ENCODE measurements at regions not wholly inside any gene's neighbourhood (a gene's known extent, or its start where the extent isn't known, plus 50 kb on each side); places are given as distances from the start of the nearest gene placed in this dataset.

DNA sequence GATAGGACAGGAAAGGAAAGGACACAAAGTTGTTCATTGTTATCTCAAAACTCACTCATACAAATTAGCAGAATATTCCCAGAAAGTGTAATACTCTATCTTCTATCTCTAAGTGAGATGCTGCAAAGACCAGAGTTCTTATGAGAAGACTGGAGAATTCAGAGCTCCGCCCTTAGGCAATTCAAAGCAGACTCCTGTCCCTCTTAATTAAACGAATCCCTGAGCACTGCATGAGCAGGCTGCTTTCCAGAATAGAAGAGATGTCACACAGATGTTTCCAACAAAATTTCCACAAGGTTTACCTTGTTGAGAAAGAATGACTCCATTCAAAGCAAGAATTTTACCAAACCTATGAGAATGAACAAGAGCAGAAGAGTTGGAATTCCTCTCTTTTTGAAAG is 630.8 kb upstream of the INTU start:
- Histone ChIP-seq H3K27ac (ENCODE audit: insufficient read depth, low read length) (no peak overlapping the region), H3K9me3 (ENCODE audit: control insufficient read depth, insufficient read depth, low read depth, low read length) (no peaks in the 10 kb centered on the region), H2AFZ (ENCODE audit: low read length) (no peak overlapping the region), H4K20me1 (ENCODE audit: control insufficient read depth, extremely low read depth, insufficient read depth, low read length) (no peaks in the 10 kb centered on the region), H3K27me3 (ENCODE audit: control insufficient read depth, insufficient read depth, low read length) (no peaks in the 10 kb centered on the region), H3K4me1 (ENCODE audit: control insufficient read depth, extremely low read depth, insufficient read depth, low read length) (no peaks in the 10 kb centered on the region), H3K4me3 (replicated peaks in 1 of 4; ENCODE audit: control extremely low read depth in 1 of 4, insufficient read depth in 1 of 4, low read depth in 3 of 4, low read length in 4 of 4) (no peak overlapping the region), H3K9ac (ENCODE audit: insufficient read depth, low read length) (no peak overlapping the region), H3K4me2 (ENCODE audit: extremely low read depth, insufficient read depth, low read length) (no peak overlapping the region), H3K36me3 (ENCODE audit: control insufficient read depth, insufficient read depth, low read length) (no peaks in the 10 kb centered on the region), H3K79me2 (ENCODE audit: control insufficient read depth, insufficient read depth, low read length) (no peaks in the 10 kb centered on the region)
- TF ChIP-seq, protein P1, sequence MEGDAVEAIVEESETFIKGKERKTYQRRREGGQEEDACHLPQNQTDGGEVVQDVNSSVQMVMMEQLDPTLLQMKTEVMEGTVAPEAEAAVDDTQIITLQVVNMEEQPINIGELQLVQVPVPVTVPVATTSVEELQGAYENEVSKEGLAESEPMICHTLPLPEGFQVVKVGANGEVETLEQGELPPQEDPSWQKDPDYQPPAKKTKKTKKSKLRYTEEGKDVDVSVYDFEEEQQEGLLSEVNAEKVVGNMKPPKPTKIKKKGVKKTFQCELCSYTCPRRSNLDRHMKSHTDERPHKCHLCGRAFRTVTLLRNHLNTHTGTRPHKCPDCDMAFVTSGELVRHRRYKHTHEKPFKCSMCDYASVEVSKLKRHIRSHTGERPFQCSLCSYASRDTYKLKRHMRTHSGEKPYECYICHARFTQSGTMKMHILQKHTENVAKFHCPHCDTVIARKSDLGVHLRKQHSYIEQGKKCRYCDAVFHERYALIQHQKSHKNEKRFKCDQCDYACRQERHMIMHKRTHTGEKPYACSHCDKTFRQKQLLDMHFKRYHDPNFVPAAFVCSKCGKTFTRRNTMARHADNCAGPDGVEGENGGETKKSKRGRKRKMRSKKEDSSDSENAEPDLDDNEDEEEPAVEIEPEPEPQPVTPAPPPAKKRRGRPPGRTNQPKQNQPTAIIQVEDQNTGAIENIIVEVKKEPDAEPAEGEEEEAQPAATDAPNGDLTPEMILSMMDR (conservative IDR thresholded peaks at IDR 0.05 in 1 of 2, IDR thresholded peaks at IDR 0.05 in 1 of 2; ENCODE audit: low read depth in 1 of 2, low read length in 2 of 2), result no peak
- TF ChIP-seq EZH2 (IDR thresholded peaks at IDR 0.05; ENCODE audit: low read length, missing control alignments), result no peak
- no peak for DNase-seq (ENCODE audit: low read depth in 2 of 2)

DNA sequence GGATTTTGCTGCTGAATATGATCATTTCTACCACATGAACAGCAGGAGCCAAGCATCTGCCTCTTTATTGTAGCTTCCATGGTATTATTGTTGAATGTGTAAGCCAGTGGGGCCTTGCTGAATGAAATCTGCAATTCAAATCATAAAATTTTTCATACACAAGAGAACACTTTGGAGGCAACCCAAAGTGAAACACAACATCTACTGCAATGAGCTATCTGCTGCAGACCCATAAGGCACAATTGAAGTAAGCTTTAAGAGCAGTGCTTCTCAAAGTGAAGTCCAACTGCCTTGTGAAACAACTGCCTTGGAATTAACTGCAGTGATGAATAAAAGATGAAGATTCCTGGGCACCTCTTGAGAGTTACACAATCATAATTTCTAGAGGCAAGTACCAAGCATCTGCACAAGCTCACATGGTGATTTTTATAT is 626.3 kb upstream of the INTU start:
- Histone ChIP-seq H3K36me3 (ENCODE audit: control insufficient read depth, insufficient read depth, low read length) (no peaks in the 10 kb centered on the region), H3K27ac (ENCODE audit: insufficient read depth, low read length) (no peak overlapping the region), H3K4me2 (ENCODE audit: extremely low read depth, insufficient read depth, low read length) (no peak overlapping the region), H3K4me3 (replicated peaks in 1 of 4; ENCODE audit: control extremely low read depth in 1 of 4, insufficient read depth in 1 of 4, low read depth in 3 of 4, low read length in 4 of 4) (no peak overlapping the region), H3K9ac (ENCODE audit: insufficient read depth, low read length) (no peak overlapping the region), H4K20me1 (ENCODE audit: control insufficient read depth, extremely low read depth, insufficient read depth, low read length) (no peaks in the 10 kb centered on the region), H3K9me3 (ENCODE audit: control insufficient read depth, insufficient read depth, low read depth, low read length) (no peaks in the 10 kb centered on the region), H3K4me1 (ENCODE audit: control insufficient read depth, extremely low read depth, insufficient read depth, low read length) (no peaks in the 10 kb centered on the region), H2AFZ (ENCODE audit: low read length) (no peak overlapping the region), H3K79me2 (ENCODE audit: control insufficient read depth, insufficient read depth, low read length) (no peaks in the 10 kb centered on the region), H3K27me3 (ENCODE audit: control insufficient read depth, insufficient read depth, low read length) (no peaks in the 10 kb centered on the region)
- no peak for TF ChIP-seq EZH2 (IDR thresholded peaks at IDR 0.05; ENCODE audit: low read length, missing control alignments)
- no peak for DNase-seq (ENCODE audit: low read depth in 2 of 2)

DNA sequence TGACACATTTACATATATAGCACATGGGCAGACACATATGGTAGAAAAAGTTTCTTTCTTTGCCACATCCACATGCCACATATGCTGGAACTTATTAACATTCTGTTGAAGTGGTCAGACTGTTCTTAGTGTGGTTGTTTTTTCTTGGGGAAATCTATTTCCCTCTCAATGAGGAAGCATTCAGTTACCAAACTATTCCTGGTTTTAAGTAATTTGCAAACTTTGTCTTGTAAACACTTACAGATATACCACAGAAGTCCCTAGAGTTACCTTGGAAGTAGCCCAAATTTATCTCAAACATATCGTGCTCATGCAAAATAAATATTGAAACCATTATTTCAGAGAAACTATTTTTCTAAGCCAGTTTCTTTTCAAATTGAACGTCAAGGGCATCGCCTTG is 625.5 kb upstream of the INTU start:
- Histone ChIP-seq H2AFZ (ENCODE audit: low read length) (no peak overlapping the region), H3K27ac (ENCODE audit: insufficient read depth, low read length) (no peak overlapping the region), H3K9me3 (ENCODE audit: control insufficient read depth, insufficient read depth, low read depth, low read length) (no peaks in the 10 kb centered on the region), H3K79me2 (ENCODE audit: control insufficient read depth, insufficient read depth, low read length) (no peaks in the 10 kb centered on the region), H3K4me3 (replicated peaks in 1 of 4; ENCODE audit: control extremely low read depth in 1 of 4, insufficient read depth in 1 of 4, low read depth in 3 of 4, low read length in 4 of 4) (no peak overlapping the region), H3K36me3 (ENCODE audit: control insufficient read depth, insufficient read depth, low read length) (no peaks in the 10 kb centered on the region), H4K20me1 (ENCODE audit: control insufficient read depth, extremely low read depth, insufficient read depth, low read length) (no peaks in the 10 kb centered on the region), H3K27me3 (ENCODE audit: control insufficient read depth, insufficient read depth, low read length) (no peaks in the 10 kb centered on the region), H3K9ac (ENCODE audit: insufficient read depth, low read length) (no peak overlapping the region), H3K4me1 (ENCODE audit: control insufficient read depth, extremely low read depth, insufficient read depth, low read length) (no peaks in the 10 kb centered on the region), H3K4me2 (ENCODE audit: extremely low read depth, insufficient read depth, low read length) (no peak overlapping the region)
- no peak for TF ChIP-seq EZH2 (IDR thresholded peaks at IDR 0.05; ENCODE audit: low read length, missing control alignments)
- TF ChIP-seq, protein P1 (conservative IDR thresholded peaks at IDR 0.05 in 1 of 2, IDR thresholded peaks at IDR 0.05 in 1 of 2; ENCODE audit: low read depth in 1 of 2, low read length in 2 of 2), result no peak
- DNase-seq (ENCODE audit: low read depth in 2 of 2), result peak in 1 of 2 donors; percentile 42

Measured in fibroblast of lung (primary cell).